H1 (cell line): ENCODE measurements at regions not wholly inside any gene's neighbourhood (a gene's known extent, or its start where the extent isn't known, plus 50 kb on each side); places are given as distances from the start of the nearest gene placed in this dataset.

Source experiments
- CTCF ChIP-seq, 3 experiments: IDR thresholded peaks; 1 replicate in 2 of 3; 2 replicates in 1 of 3; pipeline versions ENCODE4 v1.5.1 to v1.6.1; 2011; ENCODE audit warnings: low read length in 3 of 3, mild to moderate bottlenecking in 3 of 3, inconsistent platforms in 2 of 3, low read depth in 1 of 3, moderate library complexity in 1 of 3; ENCODE audit not compliant: insufficient read depth in 1 of 3; ENCODE audit errors: control extremely low read depth in 1 of 3
- POLR2A ChIP-seq, 2 experiments: IDR thresholded peaks; 1 replicate in 1 of 2; 2 replicates in 1 of 2; pipeline ENCODE4 v1.6.1; 2011; ENCODE audit warnings: low read depth in 2 of 2, low read length in 2 of 2, mild to moderate bottlenecking in 2 of 2; ENCODE audit errors: control extremely low read depth in 1 of 2
- TCF12 ChIP-seq: IDR thresholded peaks from 2 replicates; pipeline ENCODE4 v1.6.1; 2011; ENCODE audit warnings: low read depth, mild to moderate bottlenecking, low read length

- TF ChIP-seq CTCF (IDR thresholded peaks at IDR 0.05; ENCODE audit: control extremely low read depth in 1 of 3, insufficient read depth in 1 of 3, low read depth in 1 of 3, low read length in 3 of 3) (no peak), TCF12 (no peak), POLR2A (IDR thresholded peaks at IDR 0.05; ENCODE audit: control extremely low read depth in 1 of 2, low read depth in 2 of 2, low read length in 2 of 2) (no peak)
Measured at GRCh38 chr10:91061608-91062007, 140.7 kb upstream of the ANKRD1 start.
